GM21447 (cell line): ENCODE measurements at regions not wholly inside any gene's neighbourhood (a gene's known extent, or its start where the extent isn't known, plus 50 kb on each side); places are given as distances from the start of the nearest gene placed in this dataset.
"Not testable (repeated sequence)": the region's sequence is repeated elsewhere in the genome, so short reads cannot be mapped to it uniquely, and the experiment has no call there.

ENCODE experiments used
- ATAC-seq: cut with Tn5 transposase; IDR thresholded peaks from one replicate; pipeline ENCODE4 v1.9.1; 2021; ENCODE audit not compliant: unreplicated experiment

DNA sequence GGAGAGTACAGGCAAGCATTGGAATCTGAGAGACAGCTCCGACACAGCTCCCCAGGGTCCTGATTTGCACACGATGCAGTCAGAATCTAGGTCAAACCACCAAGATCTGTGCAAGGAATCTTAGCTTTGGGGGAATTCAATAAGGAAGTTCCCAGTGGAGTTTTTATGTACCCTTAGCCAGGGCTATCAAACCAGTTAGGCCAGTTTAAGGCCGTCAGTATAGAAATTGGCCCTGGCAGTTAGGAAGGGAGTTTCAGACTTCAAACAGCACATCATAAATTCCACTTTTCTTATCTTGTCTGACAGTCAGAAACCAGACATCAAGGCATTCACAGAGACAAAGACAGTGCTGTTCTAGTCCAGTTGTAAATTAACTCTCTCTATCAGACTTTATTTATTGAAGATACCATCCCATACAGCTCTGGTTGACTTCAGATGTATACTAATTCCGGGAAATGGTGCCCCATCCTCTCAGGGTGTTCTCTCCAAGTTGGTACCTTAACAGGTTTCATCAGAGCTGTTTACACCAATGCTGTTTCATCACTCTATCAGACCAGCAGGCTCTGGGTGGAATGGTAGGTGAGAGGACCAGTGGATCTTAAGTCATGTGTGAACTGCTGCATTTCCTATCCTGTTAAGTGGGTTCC, 157.5 kb upstream of the ATF7IP start:
- ATAC-seq, result no peak

GRCh38 chr12:14211947-14212387, 153.5 kb upstream of the ATF7IP start:
- ATAC-seq, result no peak

DNA sequence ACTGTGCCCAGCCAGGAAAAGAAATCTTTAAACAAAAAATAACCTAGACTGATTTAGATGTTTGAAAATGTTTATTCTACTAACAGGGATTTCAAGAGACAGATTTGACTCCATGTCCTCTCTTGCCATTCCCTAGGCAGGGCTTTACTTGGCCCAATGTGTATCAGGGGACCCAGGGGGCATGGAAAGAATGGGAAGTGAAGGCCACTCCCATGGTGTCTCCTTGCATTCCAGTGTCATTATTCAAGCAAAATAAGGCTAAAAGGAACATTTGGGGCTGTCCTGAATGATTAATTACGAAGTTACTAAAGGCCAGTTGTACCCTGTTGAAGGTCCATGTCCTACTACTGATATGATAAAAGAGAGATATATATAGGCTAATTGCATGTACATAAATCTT, 151.9 kb upstream of the ATF7IP start:
- ATAC-seq, result no peak

- ATAC-seq, result no peak
Measured at GRCh38 chr12:14214495-14214894, 151.0 kb upstream of the ATF7IP start.

DNA sequence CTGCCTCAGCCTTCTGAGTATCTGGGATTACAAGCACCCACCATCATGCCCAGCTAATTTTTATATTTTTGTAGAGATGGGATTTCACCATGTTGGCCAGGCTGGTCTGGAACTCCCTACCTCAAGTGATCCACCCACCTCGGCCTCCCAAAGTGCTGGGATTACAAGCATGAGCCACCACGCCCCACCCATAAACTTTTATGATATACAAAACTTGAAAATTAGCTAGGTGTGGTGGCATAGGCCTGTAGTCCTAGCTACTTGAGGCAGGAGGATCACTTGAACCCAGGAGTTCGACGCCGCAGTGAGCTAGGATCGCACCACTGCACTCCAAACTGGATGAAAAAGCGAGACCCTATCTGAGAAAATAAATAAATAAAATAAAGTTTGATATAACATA, 149.5 kb upstream of the ATF7IP start:
- ATAC-seq, result not testable (repeated sequence)

- ATAC-seq, result no peak
Measured at GRCh38 chr12:14216405-14217294, 148.8 kb upstream of the ATF7IP start.

GRCh38 chr12:14219156-14219555, 146.3 kb upstream of the ATF7IP start:
- ATAC-seq, result no peak

- not testable (repeated sequence) for ATAC-seq
Measured at GRCh38 chr12:14219670-14220069, 145.8 kb upstream of the ATF7IP start.

GRCh38 chr12:14225064-14225463, 140.4 kb upstream of the ATF7IP start:
- no peak for ATAC-seq

DNA sequence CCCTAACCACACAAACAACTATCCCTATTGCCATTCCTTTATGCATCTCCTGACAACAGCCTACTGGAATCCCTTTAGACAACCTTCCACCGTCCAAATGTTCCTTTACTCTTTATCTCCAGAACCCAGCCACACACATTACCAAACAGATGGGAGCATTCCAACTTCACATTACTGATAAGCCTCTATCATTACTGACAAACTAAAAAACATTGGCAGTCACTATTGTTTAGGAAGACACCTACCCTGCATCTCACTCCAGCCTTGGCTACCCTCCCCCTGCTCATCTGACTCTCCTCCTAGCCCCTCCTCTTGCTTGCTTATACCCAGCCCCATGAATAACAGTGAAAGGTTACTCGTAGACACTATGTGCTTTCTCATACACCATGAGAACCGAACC, 130.3 kb upstream of the ATF7IP start:
- ATAC-seq, result not testable (repeated sequence)

DNA sequence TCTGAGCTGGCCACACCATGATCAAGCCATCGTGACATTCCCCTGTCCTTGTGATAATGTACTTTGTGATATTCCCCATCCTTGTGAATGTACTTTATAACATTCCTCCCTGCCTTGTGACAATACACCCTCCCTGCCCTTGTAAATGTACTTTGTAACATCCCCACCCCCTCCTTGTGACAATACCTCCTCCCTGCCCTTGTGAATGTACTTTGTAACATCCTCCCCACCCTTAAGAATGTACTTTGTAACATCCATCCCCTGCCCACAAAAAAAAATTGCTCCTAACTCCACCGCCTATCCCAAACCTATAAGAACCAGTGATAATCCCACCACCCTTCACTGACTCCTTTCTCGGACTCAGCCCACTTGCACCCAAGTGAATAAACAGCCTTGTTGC, 128.8 kb upstream of the ATF7IP start:
- not testable (repeated sequence) for ATAC-seq

DNA sequence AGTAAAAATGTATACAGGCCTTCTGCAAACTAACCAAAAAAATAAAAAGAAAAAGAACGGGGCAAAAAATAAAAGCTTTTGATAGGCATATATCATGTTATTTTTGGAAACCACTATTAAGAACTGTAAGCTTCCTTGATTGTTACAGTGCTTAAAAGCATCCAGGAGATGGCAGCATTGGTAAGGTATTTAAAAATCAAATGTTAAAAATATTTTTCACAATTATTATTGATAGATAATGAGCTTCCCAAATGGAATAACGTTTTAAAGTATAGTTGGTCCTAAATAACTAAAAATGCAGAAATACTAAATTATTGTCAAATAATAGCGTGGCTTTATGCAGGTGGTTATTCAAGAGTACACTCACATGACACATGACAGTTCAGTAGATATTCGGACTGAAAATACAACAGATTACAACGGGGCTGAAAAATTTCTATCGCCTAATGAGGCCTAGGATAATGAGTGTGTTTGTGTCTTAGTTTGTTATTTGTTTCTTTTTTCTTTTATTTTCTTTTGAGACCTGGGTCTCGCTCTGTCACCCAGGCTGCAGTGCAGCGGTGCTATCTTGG, 127.2 kb upstream of the ATF7IP start:
- no peak for ATAC-seq

GRCh38 chr12:14239350-14239934, 126.0 kb upstream of the ATF7IP start:
- peak; percentile 86 for ATAC-seq

DNA sequence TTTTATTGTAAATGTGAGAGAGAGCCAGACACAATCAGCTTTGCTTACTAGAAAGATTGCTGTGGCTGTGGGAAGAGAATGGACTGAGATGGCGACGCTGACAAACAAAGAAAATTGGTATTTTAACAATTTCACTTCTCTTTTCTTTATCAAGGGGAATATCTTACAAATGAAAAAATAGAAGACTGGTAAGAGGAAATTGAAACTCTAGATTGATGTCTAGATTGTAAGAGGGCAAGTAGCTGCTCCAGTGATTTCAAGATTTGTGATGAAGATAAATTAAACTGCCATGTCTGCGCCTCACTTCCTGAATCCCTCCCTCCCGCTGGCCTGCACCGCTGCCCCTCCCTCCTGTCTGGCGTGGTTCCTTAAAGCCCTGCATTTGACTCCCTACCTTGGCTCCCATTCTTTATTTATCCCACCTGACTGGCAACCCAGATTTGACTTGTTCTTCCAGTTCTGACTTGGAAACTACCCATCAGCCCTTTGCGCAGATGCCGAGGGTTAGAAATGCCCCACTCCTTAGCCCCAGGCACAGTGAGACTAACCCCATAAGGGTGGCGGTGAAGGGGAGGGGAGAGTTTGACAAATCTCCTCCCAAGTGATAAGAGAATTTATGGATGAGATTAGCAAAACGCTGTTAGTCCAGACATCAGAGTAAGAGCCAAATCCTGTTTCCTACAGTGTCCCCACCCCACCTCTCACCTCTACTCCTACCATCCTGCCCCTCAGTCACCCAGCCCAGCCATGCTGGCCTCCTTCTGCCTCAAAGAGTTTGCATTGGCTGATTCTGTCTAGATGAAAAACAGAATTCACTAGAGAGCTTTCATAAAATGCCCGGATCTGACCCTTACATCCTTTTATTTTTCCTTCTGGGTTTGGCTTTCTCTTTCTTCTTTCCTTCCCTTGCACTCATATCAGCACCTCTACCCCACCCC, 125.3 kb upstream of the ATF7IP start:
- peak; percentile 53 for ATAC-seq

- ATAC-seq, result no peak
Measured at GRCh38 chr12:14240873-14241220, 124.6 kb upstream of the ATF7IP start.

GRCh38 chr12:14242825-14243224, 122.7 kb upstream of the ATF7IP start:
- not testable (repeated sequence) for ATAC-seq

DNA sequence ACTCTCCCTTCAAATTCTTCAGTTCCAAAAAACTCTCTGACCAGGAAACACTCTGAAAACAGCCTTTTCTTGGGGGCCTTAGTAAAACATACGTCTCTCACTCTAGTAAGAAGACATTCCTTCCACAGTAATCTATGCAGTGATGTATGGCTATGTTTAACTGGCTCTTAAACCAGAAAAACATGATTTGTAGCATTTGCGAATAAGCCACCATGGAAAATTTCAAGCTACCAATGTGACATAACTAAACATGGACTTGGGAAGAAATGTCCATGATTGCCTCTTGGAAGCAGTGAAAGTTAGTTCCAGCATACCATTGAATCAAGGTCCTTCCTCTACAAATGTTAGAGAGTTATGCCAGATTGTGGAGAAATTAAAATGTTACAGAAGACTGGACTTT, 121.5 kb upstream of the ATF7IP start:
- no peak for ATAC-seq

DNA sequence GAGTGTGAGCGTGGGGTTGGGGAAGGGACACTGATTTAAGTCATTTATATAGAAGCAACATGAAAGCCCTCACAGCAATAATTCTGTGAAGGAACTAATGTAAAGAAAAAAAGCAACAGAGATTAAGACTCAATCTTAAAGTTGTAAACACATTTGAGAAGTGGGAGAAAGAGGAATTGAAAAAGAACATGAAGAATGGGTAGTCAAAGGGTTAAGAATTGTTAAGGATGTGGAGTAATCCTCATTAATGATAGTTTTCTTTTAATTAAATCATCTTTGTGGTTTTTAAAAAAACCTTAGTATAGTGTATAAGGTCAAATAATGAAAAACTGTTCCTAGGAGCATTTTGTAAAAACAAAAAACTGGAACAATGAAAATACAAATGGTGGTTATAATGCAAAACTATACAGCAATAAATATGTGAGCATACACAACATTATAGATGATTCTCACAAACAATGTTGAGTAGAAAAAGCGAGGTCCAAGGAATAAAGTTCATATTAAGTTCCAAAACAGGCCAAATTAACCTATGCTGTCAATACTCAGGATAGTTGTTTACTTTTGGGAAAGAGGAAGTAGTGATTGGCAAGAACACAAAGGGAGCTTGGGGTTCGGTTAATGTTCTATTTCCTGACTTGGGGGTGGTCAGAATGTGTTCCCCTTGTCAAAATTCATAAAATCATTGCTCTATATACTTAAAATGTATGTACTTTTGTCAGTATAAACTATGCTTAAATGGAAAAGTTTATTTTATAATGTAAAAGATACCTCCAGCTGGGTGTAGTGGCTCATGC, 120.4 kb upstream of the ATF7IP start:
- no peak for ATAC-seq

GRCh38 chr12:14247166-14247565, 118.3 kb upstream of the ATF7IP start:
- ATAC-seq, result no peak

DNA sequence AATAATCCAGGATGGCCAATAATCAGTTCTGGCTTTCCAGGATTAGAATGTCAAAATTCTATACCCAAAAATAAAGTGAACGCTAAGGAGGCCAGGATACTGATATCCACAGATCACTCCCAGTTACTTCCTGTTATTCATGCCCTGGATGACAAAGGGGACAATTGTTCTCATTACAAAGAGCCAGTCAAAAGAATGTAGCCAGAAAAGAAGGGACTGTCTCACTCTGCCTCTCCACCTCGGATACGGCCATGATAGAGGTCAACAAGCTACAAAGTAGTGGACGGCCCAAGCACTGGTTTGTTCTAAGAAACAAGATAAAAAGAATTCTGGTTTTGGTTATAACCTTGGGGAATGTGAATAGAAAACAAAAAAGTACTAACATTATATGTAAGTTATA, 116.1 kb upstream of the ATF7IP start:
- no peak for ATAC-seq
